ENCODE measurements at regions not wholly inside any gene's neighbourhood (a gene's known extent, or its start where the extent isn't known, plus 50 kb on each side); places are given as distances from the start of the nearest gene placed in this dataset.

GRCh38 chr1:177480741-177481305 is 310.1 kb downstream of the BRINP2 start:
- DNase-seq (ENCODE audit: low spot score) = no peak

- no peak for DNase-seq (ENCODE audit: low spot score)
Measured at GRCh38 chr1:177479600-177479999, 308.8 kb downstream of the BRINP2 start.

DNA sequence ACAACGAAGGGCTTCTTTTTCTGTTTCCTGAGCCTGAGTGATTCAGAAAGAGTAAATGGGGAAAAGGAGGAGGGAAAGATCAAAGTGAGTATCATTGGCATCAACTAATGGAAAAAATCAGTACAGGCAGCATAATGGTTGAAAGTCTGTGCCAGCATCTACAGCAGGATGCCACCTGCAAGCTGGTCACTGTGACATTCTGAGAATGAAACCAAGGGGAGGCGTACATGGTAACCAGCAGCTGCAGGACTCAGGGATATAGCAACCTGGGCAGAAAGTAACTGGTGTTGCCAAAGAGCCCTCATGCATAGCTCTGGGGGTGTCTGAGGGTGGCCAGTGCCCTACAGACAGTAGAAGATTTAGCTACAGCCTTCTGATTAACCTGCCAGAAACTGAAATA is 305.9 kb downstream of the BRINP2 start:
- DNase-seq (ENCODE audit: low spot score) = no peak

GRCh38 chr1:177472567-177472966 is 301.8 kb downstream of the BRINP2 start:
- no peak for DNase-seq (ENCODE audit: low spot score)

GRCh38 chr1:177471244-177471643 is 300.5 kb downstream of the BRINP2 start:
- no peak for DNase-seq (ENCODE audit: low spot score)

GRCh38 chr1:177469519-177469918 is 298.8 kb downstream of the BRINP2 start:
- no peak for DNase-seq (ENCODE audit: low spot score)

GRCh38 chr1:177466286-177466685 is 295.5 kb downstream of the BRINP2 start:
- DNase-seq (ENCODE audit: low spot score) = no peak

GRCh38 chr1:177464686-177465085 is 293.9 kb downstream of the BRINP2 start:
- DNase-seq (ENCODE audit: low spot score) = no peak

- DNase-seq (ENCODE audit: low spot score) = no peak
Measured at GRCh38 chr1:177451191-177451590, 280.4 kb downstream of the BRINP2 start.

- DNase-seq (ENCODE audit: low spot score) = peak; percentile 8
Measured at GRCh38 chr1:177448652-177449357, 278.0 kb downstream of the BRINP2 start.

GRCh38 chr1:177448036-177448615 is 277.4 kb downstream of the BRINP2 start:
- no peak for DNase-seq (ENCODE audit: low spot score)

DNA sequence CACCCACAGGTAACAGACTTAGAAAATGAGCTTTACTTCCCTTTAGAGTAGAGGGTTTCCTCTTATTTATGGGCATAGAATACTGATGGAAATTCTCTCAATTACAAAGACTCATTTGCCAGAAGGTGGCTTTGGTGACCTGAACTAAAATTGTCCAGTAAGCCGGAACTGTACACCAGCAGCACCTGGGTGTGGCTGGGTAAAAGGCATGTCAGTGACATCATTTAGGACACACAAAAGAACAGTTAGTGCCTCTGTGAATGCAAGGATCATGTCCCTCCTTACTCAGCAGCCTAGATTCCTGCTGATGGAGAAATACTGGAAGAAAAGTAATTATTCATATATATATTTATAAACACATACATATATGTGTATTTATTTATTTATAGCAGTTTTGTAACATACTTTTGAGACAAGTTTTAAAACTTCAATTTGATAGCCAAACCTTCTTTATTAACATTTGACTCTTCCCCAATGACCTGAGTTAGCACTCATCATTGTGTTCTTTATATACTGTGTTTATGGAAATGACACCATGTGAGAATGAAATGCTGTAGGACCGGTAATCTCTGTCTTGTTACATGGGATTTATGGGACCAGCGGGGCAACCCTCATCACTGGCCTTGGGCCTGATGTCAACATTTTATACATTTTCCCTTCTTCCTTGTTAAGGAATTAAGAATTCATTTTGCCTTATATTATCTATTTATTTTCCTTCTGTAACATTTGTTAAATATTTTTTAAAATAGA is 274.4 kb downstream of the BRINP2 start:
- no peak for DNase-seq (ENCODE audit: low spot score)

DNA sequence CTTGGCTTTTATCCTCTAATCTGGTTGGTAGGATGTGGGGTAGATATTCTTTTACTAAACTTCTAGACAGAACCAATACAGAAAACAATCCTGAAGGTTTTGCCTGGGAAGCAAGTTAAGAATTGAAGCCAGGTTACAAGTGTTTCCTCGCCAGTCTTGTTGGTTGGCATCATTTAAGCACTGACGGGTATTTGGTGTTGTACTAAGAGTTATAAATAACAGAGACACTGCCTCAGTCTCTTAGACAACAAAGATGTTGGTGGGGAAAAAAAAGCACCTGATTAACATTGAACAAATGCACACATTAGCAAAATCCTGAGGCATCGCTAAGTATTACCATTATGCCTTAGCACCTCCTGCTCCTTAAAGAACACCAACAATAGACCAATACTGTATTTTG is 272.2 kb downstream of the BRINP2 start:
- DNase-seq (ENCODE audit: low spot score) = no peak

- DNase-seq (ENCODE audit: low spot score) = no peak
Measured at GRCh38 chr1:177442584-177442983, 271.8 kb downstream of the BRINP2 start.

GRCh38 chr1:177441281-177441680 is 270.5 kb downstream of the BRINP2 start:
- DNase-seq (ENCODE audit: low spot score) = no peak

DNA sequence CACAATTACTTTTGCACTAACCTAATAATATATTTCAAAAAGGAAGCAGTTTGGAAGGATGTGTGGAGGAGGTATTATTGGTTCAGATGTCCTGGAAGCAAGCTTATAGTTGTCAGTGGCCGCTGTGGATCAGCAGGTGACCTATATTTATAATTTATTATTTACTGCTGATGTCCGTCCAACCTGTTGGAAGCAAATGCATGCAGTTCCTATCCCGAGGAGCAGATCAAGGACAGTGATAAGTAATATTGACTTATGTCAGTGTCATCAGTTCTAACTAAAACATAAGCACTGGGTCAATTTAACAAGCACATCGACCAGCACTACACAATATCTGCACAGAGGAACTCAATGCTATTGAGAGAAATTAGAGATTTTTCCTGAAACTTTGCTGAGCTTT is 270.1 kb downstream of the BRINP2 start:
- no peak for DNase-seq (ENCODE audit: low spot score)

DNA sequence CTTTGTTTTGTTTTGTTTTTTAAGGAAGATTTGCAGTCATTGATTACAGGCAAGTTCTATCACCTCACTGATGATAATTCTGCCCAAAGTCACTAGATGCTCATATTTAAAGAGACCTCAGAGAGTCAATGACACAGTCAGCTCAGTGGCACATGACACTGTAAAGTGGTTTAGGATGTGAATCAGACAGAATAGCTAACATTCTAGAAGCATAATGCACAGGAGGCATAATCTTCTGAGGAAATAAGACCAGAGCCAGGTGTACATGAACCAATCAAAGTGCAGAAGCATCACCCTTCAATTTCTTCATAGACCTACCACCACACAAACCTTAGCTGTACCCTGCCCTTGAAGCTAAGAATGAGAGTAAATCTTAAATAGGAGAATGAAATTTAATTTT is 268.5 kb downstream of the BRINP2 start:
- no peak for DNase-seq (ENCODE audit: low spot score)

DNA sequence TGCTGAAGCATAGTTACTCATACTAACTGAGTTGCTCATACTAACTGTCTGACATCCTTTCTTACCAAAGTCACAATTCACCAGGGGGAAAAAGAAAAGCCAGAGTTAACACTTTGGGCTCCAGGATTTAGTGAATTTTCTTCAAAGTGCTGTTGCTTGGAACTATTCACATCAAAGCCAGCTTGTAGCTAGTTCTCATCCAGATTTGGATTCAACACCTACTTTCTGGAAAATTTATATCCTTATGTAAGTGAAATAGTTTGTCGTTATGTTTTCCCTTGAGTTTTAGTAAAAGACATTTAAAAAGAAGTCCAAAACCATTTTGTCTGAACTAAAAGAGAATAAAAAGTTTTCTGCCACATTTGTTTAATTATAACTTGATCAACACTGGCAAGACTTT is 264.6 kb downstream of the BRINP2 start:
- DNase-seq (ENCODE audit: low spot score) = no peak

- DNase-seq (ENCODE audit: low spot score) = no peak
Measured at GRCh38 chr1:177432897-177433296, 262.1 kb downstream of the BRINP2 start.

- DNase-seq (ENCODE audit: low spot score) = no peak
Measured at GRCh38 chr1:177431123-177431522, 260.4 kb downstream of the BRINP2 start.

- no peak for DNase-seq (ENCODE audit: low spot score)
Measured at GRCh38 chr1:177429234-177429633, 258.5 kb downstream of the BRINP2 start.

DNA sequence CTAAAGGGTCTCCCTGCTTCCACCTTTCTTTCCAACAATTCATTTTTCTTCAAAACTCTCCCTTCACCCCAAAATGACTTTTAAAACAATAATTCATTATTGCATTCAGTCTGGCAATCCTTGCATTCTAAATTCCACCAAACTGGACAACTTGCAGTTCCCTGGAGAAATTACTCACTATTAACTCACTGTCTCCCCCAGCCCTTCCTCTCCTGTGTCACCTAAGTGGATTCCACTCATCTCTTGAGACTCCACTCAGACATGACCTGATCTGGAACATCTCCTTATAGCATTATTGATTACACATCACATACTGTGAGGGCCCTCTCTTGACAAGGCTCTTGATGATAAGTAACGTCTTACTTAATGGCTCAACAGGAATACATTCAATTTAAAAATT is 257.1 kb downstream of the BRINP2 start:
- no peak for DNase-seq (ENCODE audit: low spot score)

GRCh38 chr1:177426497-177426896 is 255.7 kb downstream of the BRINP2 start:
- DNase-seq (ENCODE audit: low spot score) = peak; percentile 17
